ENCODE measurements at regions not wholly inside any gene's neighbourhood (a gene's known extent, or its start where the extent isn't known, plus 50 kb on each side); places are given as distances from the start of the nearest gene placed in this dataset.

DNA sequence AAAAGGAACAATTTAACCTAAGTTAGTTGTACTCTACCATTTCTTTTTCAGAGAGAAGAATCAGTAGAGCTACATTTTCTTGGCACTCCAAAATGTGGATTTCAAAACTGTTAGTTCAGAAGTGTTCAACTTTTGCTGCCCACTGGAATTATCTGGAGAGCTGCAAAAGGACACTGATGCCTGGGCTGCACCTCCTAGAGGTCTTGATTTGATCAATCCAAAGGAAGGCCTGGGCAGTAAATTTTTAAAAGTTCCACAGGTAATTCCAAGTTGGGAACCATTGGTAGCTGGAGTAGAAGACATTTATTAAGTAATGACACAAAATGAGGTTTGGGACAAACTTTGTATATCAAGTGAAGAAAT, 79.3 kb upstream of the HMCN1 start:
- TF ChIP-seq, protein P1, sequence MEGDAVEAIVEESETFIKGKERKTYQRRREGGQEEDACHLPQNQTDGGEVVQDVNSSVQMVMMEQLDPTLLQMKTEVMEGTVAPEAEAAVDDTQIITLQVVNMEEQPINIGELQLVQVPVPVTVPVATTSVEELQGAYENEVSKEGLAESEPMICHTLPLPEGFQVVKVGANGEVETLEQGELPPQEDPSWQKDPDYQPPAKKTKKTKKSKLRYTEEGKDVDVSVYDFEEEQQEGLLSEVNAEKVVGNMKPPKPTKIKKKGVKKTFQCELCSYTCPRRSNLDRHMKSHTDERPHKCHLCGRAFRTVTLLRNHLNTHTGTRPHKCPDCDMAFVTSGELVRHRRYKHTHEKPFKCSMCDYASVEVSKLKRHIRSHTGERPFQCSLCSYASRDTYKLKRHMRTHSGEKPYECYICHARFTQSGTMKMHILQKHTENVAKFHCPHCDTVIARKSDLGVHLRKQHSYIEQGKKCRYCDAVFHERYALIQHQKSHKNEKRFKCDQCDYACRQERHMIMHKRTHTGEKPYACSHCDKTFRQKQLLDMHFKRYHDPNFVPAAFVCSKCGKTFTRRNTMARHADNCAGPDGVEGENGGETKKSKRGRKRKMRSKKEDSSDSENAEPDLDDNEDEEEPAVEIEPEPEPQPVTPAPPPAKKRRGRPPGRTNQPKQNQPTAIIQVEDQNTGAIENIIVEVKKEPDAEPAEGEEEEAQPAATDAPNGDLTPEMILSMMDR (IDR thresholded peaks at IDR 0.05): no peak
- no peak for TF ChIP-seq POLR2A (IDR thresholded peaks at IDR 0.05)
